Kidney tubule cell (primary cell): ENCODE measurements at regions not wholly inside any gene's neighbourhood (a gene's known extent, or its start where the extent isn't known, plus 50 kb on each side); places are given as distances from the start of the nearest gene placed in this dataset.
"Not testable (repeated sequence)": the region's sequence is repeated elsewhere in the genome, so short reads cannot be mapped to it uniquely, and the experiment has no call there.

Experiments
- DNase-seq: peaks from one replicate; pipeline ENCODE4 v3.0.0-alpha.2; 2018; ENCODE audit warnings: low spot score

DNA sequence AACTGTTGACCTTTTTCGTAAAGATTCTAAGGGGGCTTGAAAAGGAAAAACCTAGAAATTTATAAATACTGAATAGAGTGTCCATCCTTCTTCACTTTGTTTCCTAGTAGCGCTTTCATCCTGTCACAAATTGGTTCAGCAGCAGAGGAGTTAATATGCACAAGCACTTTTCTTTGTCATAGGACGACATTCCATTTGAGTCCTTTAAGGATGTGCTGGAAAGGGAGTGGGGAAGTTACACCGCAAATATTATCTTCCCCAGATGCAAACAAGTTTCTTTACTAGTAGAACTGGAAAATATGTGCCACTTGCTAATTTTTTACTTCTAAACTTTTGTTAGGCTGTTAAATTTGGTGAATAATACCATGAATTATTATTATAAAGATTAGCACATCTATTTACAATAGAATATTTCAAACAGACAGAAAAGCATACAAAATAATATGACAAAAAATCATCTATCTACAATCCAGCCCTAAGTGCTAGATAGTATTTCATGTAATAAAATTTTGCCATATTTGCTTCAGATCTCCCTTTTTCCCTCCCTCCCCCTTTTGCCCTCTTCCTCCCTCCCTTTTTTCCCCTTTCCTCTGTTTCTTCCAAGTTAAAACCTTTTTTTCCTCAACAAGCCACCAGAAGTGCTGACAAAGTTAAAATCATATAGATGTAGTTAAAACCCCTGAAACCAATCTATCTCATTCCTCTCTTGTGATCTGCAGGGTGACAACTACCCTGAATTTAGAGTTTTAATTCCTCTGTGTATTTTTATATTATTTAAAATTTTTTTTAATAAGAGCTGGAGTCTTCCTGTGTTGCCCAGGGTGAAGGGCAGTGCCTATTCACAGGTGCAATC, 50.5 kb upstream of the MAP4K3 start:
- DNase-seq = peak; percentile 67

DNA sequence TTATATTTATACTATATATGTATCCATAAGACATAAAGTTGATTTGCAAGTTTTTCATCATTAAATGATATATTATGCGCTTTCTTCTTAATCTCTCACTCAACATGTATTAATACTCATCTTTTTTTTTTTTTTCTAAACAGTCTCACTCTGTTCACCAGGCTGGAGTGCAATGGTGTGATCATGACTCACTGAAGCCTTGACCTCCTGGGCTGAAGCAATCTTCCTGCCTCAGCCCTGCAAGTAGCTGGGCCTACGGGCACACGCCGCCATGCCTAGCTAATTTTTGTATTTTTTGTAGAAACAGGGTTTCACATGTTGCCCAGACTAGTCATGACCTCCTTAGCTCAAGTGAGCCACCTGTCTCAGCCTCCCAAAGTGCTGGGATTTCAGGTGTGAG, 51.4 kb upstream of the MAP4K3 start:
- DNase-seq = peak; percentile 90

DNA sequence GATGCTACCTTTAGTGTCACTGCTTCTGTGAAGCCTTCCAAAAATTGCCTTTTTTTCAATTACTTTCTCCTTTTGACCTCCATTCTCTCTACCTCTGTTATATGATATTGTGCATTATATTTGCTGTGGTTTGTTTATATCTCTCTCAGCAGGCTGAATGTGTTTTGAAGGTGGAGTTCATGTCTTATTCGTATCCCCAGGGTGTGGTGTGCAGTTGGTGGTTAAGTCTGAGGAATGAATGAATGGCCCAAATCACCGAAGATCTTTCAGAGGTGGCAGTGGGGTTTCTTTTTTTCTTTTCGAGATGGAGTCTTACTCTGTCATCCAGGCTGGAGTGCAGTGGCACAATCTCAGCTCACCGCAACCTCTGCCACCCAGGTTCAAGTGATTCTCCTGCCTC, 53.5 kb upstream of the MAP4K3 start:
- DNase-seq = no peak

DNA sequence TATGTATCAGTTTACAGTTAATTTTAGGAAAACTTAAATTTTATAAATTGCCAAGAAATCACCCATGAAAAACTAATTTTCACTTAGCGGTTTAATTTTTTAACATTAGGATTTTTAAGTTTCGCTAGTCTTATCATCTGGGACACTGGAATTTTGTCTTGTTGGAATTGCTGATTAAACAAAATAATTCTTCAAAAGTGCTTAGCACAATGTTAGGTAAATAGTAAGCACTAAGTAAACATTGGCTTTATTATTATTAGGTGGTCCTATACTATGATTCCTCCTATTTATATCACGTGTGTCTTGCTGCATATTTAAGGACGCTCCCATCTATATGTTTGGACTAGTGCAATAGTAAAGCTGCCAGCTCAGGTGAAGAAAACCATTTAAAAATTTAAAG, 54.6 kb upstream of the MAP4K3 start:
- DNase-seq = no peak

DNA sequence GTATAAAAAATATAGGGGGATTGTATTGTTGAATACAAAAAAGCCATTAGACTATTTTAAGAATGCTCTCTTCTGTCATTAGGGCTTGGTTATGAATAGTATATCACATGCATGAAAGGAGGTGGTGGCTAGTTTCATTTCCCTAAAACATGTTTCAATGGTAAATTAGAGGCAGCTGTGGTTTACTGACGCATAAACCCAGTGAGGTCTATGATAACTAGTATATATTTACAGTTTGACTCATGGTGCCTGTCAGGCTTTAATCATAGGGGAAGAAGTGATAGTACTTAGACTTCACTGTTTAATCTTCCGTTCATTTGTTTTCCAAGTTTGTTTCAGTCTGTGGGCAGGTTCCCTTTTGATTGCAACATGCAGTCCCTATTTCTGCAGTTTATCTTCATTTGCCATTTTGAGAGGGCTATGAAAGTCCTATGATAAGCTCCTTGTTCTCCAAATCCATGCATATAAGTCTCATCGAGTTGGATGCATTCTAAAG, 55.1 kb upstream of the MAP4K3 start:
- DNase-seq = peak; percentile 96

DNA sequence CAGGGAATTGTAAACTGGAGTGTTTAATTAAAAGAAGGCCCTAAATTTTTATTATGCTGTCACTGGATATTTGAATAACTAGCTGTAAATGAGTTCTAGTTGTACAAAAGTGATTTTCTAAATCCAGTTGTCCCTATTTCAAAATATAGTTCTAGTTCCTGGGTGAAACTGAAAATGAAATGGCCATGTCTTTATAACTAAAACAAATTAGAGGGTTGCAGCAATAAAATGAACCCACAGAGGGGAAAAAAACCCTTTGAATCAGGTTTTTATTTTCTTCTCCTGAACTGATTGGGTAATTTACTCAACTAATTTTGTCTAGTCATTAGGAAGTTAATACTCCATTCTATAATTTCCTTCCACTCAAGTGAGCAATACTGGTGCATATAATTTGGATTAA, 55.6 kb upstream of the MAP4K3 start:
- no peak for DNase-seq

DNA sequence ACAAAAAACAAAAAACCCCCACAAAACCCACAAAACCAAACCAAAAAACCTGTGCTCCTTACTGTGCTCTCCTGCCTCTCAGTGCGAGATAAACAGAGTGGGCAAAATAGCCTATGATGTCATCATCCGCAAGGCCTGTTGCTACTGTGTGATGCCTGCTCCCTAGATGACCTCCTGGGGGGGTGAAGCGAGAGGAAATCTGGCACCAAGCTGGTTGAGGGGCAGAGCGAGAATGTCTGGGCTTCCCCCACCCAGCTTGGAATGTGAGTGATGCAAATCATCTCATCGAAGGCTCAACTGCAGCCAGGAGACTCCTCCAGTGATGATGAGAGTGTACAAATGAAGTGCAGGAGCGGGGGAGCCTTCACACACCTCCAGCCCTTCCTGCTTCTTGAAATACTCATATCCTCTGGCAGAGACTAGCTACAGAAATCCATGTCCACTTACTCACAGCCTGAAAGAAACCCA, 57.7 kb upstream of the MAP4K3 start:
- DNase-seq = peak; percentile 100

DNA sequence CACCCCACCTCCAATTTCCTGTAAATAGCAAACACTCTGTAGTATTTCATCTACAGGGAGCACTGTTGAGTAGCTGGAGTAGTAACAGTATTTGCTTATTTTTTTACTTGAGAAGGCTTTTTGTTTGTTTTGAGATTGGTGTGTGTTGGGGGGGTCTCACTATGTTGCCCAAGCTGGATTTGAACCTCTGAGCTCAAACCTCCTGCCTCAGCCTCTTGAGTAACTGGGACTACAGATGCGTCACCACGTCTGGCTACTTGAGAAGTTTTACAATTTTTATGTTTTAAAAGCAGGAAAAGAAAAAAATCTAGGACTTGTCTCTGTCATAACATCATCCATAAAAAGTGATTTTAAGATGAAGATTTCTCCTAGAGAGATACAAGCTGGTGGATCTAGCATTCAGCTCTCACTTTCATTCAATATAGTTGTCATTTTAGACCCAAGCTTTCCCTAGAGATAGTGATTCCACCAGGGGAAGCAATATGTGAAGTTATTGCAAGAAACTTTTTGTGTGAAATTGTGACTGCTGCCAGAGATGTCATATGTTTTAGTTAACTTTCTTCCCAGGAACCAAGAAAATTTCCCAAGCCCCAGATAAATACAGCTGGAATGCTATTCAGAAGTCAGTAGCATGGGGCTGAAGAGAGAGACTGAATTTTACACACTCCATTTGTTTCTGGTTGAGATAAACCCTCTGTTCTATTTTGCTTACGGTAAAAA, 60.2 kb upstream of the MAP4K3 start:
- no peak for DNase-seq

DNA sequence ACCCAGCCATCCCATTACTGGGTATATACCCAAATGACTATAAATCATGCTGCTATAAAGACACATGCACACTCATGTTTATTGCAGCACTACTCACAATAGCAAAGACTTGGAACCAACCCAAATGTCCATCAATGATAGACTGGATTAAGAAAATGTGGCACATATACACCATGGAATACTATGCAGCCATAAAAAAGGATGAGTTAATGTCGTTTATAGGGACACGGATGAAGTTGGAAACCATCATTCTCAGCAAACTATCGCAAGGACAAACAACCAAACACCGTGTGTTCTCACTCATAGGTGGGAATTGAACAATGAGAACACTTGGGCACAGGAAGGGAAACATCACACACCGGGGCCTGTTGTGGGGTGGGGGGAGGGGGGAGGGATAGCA, 61.1 kb upstream of the MAP4K3 start:
- DNase-seq = not testable (repeated sequence)

DNA sequence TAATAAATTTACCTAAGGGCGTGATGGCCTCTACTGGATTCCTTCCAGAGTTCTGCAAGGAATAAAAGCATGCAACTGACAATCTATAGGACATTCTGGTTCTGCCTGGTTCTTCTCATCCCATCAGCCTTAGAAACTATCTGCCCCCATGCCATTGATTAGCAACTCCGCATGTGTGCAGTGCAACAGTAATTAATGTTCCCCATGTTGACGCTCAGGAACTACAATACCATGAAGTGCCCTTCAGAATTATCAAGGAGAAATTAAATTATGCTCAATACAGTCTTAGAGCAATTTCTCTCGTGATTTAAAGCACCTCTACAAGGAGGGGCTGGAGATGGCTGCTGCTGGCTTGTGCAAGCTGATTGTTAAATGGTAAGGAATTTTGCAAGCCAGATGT, 61.7 kb upstream of the MAP4K3 start:
- no peak for DNase-seq

DNA sequence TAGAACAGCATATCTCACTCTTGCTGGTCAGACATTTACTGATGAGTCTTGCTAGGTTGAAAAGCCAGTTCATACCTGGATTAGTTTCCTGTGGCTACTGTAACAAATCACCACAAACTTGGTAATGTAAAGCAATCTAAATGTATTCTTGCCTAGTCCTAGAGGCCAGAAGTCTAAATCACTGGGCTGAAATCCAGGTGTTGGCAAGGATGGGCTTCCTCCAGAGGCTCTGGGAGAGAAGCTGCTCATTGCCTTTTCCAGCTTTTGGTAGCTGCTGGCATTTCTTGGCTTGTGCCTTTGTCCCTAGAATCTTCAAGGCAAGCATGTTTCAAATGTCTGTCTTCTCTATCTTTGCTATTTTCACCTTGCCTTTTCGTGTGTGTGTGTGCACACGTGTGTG, 62.3 kb upstream of the MAP4K3 start:
- DNase-seq = no peak

DNA sequence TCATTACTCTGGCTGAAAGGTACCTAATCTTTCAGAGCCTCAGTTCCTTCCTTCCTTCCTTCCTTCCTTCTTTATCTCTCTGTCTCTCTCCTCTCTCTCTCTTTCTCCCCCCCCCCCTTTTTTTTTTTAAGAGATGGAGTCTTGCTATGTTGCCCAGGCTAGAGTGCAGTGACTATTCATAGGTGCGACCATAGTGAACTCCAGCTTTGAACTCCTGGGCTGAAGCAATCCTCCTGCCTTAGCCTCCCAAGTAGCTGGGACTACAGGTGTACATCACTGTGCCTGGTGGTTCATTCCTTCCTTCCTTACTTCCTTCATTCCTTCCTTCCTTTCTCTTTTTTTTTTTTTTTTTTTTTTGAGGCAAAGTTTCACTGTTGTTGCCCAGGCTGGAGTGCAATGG, 64.3 kb upstream of the MAP4K3 start:
- DNase-seq = no peak

DNA sequence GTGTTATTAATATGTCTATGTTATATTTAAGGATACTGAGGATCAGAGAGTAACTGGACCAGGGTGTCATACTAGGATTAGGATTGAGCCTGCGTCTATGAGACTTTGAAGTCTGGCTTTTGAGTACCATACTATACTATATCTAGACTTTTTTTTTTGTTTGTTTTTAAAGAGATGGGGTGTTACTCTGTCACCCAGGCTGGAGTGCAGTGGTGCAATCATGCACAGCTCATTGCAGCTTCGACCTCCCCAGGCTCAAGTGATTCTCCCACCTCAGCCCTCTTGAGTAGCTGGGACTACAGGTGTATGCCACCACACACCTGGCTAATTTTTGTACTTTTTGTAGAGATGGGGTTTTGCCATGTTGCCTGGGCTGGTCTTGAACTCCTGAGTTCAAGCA, 66.2 kb upstream of the MAP4K3 start:
- DNase-seq = no peak

DNA sequence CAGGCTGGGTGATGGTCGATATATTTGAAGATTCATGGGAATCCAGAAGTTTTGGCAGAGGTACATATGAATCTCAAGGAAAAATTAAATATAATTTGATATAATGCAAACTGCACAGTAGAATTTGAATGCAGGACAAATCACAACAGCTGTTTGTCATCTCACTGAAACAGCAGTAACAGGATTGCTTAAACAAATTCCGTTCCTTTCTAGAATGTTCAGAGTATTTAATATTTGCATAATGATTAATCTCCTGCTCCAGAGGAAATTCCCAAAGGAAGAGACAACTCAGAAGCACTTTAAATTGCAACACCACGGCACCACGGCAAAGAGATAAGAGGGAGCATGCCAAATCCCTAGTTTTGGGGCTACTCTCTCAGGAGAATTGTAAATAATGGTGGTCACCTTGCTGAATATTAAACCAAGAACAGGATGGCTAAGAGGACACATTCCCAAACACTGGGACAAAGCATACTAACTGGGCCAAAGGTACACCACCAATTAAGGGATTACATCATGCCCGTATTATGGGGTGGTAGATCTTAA, 67.8 kb upstream of the MAP4K3 start:
- peak; percentile 87 for DNase-seq

DNA sequence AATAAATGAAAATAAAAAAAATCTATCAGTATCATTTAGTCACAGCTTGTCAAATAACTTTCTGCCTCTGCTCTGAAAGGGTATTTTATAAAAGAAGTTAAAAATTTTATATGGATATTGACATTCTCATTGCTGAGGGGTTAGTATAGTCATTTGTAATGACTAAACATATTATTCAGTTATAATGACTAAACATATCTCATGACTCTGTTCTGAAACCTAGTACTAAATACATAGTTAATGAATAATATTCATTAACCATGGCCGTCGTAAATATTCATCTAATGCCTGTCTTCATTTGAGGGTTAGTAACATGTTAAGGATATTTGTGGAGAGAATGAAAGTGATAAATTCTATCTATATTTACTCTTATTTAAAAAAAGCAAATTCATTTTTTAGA, 69.1 kb upstream of the MAP4K3 start:
- peak; percentile 70 for DNase-seq

DNA sequence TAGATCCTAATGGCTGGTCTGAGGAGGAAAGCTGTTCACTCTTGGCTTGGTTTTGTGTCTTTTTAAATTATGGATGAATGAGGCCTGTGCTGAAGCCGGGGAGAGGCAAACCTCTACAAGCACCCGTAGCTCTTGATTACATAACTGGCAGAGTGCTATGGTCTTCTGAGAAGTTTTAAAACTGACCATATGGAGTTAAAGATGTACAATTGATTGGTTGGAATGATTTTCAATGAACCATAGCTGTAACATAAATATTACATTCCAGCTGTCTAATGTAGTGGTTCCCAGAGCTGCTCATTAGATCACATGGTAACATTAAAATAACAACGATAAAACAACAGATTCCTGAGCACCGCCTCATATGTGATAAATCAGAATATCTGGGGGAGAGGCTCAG, 71.1 kb upstream of the MAP4K3 start:
- DNase-seq = peak; percentile 66

DNA sequence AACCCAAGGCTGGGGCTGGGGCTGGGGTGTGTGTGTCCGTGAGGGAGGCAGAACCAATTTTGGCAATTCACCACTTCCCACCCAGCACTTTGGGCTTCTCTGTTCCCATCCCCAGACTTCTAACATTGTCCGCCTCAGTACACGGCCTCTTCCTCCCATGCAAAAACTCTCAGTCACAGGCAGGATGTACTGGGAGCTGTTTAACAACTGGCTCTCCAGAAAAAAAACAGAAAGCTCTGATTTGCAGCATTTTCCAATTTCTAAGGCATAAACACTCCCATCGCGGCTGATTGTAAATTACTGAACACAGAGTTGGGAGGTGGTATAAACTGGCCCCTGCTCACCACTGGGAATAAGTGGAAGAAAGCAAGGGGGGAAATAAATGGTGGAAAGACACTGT, 73.1 kb upstream of the MAP4K3 start:
- DNase-seq = no peak

DNA sequence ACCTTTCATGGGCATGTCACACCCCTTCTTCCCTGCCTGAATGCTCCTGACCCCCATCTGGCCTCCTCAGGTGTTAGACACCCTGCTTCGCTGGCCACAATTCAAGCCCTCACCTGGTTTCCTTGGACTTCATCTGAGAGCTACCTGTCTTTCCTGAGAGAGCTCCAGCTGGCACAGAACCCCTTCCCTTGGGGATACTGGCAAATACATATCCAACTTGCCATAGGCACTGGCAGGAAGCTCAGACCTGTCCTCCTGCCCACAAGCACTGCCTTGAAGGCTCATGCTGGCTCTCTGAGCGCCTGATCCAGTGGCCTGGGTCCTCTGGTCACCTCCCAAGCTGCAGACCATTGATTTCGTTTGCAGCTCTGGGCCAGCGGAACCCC, 74.1 kb upstream of the MAP4K3 start:
- no peak for DNase-seq

DNA sequence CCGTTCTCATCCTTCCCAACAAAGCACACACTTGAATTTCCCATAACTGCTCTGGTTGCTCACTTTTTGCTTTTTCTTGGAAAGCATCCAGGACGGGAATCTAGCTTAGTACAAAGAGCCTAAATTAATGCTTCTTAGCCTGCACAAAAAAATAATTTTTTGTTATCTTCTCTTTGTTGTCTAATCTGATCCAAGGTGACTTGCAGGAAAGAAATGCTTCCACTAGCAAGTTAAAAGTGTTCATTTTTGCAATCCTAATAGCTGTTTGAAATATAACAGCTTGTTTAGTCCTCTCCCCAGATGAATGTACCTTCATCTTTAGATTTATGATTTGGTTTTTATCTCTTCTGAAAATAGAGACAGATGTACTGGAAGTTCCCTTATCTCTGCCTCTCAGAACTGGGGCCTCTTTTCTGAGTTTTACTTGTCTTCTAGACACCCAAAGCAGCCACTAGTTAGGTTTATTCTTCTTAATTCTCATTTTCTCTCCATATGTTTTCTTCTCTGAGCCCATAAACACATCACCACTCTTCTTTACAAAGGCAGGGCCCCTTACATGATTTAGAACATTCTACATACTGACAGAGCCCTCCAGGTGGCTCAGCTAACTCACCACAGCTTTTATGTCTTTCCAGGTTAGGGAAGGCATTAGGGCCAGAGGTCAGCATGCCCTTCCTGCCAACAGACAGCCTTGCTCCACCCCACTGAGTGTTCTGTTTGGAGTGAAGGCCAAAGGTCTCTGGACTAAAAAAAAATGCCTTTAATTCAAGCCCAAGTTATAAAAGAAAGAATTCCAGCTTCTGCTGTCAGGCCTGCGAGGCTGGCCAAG, 74.7 kb upstream of the MAP4K3 start:
- DNase-seq = no peak

DNA sequence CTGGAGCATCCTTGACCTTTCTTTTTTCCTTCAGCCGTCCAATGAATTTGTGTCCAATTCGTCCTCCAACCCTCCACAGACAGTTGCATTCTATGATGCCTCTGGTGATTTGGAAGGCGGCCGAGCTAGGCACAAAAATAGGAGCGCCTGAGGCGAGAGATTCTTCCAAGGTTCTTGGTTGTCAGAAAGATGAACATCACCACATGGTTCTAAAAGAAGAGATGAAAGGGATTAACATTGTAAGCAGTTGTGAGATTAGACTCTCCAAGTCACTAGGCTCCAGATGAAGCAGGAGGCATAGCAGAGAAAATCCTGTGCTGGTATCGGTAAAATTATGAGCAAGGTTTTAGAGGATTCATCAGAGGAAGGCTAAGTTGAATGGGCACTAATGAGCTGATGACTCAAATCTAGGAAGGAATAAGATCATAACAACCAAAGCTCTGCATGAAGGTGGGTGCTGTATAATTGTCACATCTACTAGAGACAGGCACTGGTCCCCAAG, 75.4 kb upstream of the MAP4K3 start:
- no peak for DNase-seq

DNA sequence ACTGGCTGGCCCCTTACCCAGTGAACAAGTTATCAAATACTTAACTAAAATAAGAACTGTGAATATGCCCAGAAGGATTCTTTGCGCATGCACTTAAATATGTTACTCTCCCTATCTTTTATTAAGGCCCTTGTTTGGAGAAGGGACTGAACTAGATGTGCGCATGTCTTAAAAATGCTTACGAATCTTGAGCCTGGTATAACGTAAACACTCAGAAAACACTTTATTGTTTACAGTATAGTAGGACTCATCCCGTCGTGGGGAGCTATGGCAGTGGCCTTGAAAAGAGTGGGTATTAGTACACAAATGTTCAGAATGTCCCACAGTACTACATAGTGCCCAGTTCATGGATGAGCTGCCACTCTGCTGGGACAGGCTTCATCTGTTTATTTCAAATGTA, 75.9 kb upstream of the MAP4K3 start:
- DNase-seq = no peak

DNA sequence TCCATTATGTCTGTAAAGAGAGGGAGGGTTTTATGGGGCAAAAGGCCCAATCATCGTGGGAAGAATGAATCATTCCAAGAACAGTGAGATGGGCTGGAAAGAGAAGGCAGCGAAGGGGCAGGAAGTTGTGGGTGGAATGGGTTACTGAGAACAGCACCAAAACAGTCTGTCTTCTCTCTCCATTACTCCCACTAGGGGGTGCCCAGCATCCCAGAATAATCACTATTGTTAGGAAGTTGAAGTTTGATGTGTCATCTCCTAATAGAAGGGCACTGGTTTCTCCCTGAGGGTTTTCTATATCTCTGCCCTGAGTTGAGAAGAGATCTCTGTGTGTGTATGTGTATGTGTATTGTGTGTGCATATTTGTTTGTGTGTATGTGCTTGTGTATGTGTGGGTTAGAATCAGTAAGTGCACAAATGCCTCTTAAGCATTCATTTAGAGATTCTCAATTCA, 76.6 kb upstream of the MAP4K3 start:
- peak; percentile 96 for DNase-seq
